SK-N-MC (cell line): ENCODE measurements at regions not wholly inside any gene's neighbourhood (a gene's known extent, or its start where the extent isn't known, plus 50 kb on each side); places are given as distances from the start of the nearest gene placed in this dataset.

ENCODE experiments used
- EZH2 ChIP-seq: fragments of 200-600 bp; sonication (generic); IDR thresholded peaks from one replicate; pipeline ENCODE4 v1.6.1; 2017; ENCODE audit warnings: antibody characterized with exemption
- FOXP2 ChIP-seq: optimal IDR thresholded peaks from 2 replicates; pipeline ENCODE3; 2011; ENCODE audit warnings: mild to moderate bottlenecking, moderate library complexity; ENCODE audit not compliant: insufficient read depth; ENCODE audit errors: extremely low read length, control extremely low read depth
- POLR2AphosphoS5 ChIP-seq: IDR thresholded peaks from 2 replicates; pipeline ENCODE4 v1.6.1; 2012; ENCODE audit warnings: mild to moderate bottlenecking, low read depth, low read length, borderline replicate concordance

DNA sequence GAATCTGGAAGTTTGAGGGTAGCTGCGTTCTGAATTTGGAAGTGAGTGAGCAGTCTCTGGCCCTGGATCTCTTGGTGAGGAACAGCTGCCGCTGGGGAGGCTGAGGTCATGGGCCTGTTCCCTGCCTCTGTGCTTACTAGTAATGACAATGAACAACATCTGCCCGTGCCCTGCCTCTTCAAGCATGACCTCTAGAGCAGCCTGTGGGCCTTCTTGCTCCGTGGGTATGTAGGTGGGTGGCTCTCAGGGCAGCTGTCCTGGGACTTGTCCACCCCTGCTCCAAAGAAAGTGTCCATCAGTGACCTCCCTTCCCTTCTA lies 186.2 kb downstream of the CXCL12 start:
- TF ChIP-seq POLR2AphosphoS5 (no peak), EZH2 (no peak), FOXP2 (no peak)
